Naive thymus-derived CD4-positive, alpha-beta T cell (primary cell): ENCODE measurements at regions not wholly inside any gene's neighbourhood (a gene's known extent, or its start where the extent isn't known, plus 50 kb on each side); places are given as distances from the start of the nearest gene placed in this dataset. TPM values are rescaled to one million over a fixed set of nuclear protein-coding genes. Genes with fewer than 3 reads are reported as not detected.

ENCODE experiments used
- microRNA-seq: library from miRNA; unstranded; fragments of <30 nt; microRNA quantifications from one replicate; pipeline ENCODE4 v1.2.0, GENCODE V29; 2022; ENCODE audit warnings: borderline microRNAs expressed

Small RNAs in the stretch of these regions (microRNA-seq; reads per million reads assigned to microRNA genes)
- not detected for gene MIR8079
